ENCODE measurements at regions not wholly inside any gene's neighbourhood (a gene's known extent, or its start where the extent isn't known, plus 50 kb on each side); places are given as distances from the start of the nearest gene placed in this dataset.
"Not testable (repeated sequence)": the region's sequence is repeated elsewhere in the genome, so short reads cannot be mapped to it uniquely, and the experiment has no call there.

GRCh38 chr16:63652091-63652490 lies 1469.8 kb downstream of the CDH11 start:
- no peak for DNase-seq

- DNase-seq = no peak
Observed at GRCh38 chr16:63650550-63650949, 1471.3 kb downstream of the CDH11 start.

GRCh38 chr16:63633706-63634445 lies 1488.0 kb downstream of the CDH11 start:
- DNase-seq = not testable (repeated sequence)

GRCh38 chr16:63629272-63629671 lies 1492.6 kb downstream of the CDH11 start:
- DNase-seq = no peak

DNA sequence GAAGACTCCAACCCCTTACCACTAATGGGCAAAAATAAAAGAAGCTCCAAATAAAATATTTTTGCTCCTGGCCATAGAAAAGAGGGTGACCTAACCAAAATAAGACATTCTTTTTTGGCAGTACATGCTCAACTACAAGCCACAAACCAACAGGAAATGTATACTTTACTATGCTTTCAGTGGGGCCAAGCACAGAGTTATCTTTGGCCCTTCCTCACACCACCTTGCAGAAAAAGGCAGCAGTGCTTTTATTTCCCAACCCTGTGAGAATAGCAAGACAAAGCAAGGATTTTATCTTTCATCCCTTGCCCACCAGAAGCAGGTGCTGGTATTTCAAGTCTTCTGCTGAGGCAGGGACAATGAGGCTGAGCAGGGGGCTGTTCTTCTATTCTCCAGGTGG lies 1493.1 kb downstream of the CDH11 start:
- no peak for DNase-seq

- no peak for DNase-seq
Observed at GRCh38 chr16:63625126-63625525, 1496.7 kb downstream of the CDH11 start.

GRCh38 chr16:63623551-63624039 lies 1498.3 kb downstream of the CDH11 start:
- no peak for DNase-seq

GRCh38 chr16:63618896-63619485 lies 1502.9 kb downstream of the CDH11 start:
- peak; percentile 5 for DNase-seq

- DNase-seq = peak; percentile 48
Observed at GRCh38 chr16:63617990-63618763, 1503.7 kb downstream of the CDH11 start.

DNA sequence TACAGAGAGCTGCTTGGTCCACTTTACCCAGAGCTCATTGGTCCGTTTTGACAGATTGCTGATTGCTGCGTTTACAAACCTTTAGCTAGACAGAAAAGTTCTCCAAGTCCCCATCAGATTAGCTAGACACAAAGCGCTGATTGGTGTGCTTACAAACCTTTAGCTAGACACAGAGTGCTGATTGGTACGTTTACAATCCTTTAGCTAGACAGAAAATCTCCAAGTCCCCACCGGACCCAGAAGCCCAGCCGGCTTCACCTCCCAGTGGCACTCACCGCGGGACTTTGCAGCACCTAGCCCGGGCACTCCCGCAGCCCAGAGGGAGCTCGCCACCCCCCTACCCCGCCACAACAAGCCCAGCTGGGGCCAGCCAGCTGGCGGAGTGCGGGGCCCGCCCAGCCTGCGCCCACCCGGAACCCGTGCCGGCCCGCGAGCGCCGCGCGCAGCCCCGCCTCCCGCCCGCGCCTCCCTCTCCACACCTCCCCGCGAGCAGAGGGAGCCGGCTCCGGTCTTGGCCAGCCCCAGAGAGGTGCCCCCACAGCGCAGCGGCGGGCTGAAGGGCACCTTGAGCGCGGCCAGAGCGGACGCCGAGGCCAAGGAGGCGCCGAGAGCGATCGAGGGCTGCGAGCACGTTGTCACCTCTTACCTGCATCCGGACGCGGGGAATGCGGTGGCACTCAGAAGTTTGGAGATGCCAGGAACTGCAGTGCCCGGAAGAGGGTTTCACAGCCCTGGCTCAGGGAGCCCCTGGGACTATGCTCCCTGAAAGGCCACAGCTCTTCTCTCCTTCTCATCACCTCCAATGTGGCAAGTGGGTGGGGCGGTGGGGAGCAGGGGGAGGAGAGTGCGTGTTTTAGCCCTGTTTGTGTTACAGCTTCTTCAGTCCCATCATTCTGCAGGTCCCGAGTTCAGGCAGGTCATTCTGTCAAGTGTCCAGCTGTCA lies 1504.5 kb downstream of the CDH11 start:
- DNase-seq = no peak

DNA sequence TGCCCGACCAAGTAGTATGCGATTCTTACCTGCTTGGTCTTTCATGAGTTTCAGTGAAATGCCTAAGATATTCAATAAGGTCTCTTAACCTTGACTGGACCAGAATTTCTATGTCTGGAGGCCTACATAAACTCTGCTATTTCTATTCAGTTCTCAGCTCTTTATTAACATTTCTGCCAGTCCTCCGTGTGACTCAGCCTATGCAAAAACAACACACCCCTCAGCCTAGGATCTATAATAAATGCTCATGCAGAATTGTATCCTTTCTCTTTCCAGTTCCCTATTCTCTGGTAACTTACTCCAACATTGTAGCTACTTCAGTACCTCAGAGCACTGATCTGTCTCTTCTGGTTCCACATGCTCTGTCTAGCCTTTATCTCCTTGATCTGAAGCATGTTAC lies 1507.4 kb downstream of the CDH11 start:
- no peak for DNase-seq

DNA sequence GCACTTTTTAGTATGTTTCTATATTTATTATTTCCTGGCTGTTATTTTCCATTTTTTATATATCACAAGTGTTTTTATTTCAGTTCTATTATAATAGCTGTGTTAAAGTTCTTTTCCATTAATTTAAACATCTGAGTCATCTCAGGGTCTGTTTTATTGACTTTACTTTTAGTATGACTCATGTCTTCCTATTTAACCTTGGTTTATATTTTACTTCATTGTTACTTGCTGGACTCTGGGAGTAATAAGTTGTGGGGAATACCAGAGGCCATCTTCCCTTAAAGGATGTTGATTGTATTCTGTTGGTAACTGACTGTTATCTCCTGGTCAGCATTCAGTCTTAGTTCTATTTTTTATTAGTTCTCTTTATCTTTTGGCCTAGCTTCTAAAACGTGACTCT lies 1508.2 kb downstream of the CDH11 start:
- no peak for DNase-seq

- DNase-seq = no peak
Observed at GRCh38 chr16:63612462-63613227, 1509.2 kb downstream of the CDH11 start.

- no peak for DNase-seq
Observed at GRCh38 chr16:63606778-63607177, 1515.1 kb downstream of the CDH11 start.

- DNase-seq = no peak
Observed at GRCh38 chr16:63602206-63602927, 1519.5 kb downstream of the CDH11 start.

GRCh38 chr16:63596716-63597115 lies 1525.1 kb downstream of the CDH11 start:
- DNase-seq = no peak

DNA sequence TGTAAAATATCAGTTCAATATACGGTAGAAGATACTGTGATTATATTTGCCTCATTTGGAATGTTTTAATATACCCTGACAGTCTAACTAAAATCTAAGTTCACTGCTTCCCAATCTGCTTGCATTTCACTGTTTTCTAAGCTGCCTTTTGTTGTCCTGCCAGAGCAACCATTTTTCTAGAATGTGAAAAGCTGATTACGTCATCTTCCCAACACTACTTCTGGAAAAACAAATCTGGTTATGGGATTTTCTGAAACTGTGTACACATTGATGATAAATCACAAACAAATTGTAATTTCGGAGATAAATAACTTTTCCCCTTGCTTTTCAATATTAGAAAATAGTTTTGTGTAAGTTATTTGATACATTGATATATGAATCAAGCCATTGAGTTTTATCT lies 1529.0 kb downstream of the CDH11 start:
- no peak for DNase-seq

DNA sequence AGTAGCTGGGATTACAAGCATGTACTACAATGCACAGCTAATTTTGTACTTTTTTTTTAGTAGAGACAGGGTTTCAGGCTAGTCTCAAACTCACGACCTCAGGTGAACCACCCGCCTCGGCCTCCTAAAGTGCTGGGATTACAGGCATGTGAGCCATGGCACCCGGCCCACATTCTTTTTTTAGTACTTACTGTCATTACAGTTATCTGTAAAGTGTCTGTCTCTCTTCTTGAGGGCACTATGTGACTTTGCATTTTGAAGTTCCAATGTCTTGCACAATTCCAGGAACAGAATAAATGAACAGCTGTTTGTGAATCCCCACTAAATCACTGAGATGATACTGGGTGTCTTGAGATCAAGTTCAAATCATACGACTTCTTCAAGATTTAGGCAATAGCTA lies 1540.3 kb downstream of the CDH11 start:
- no peak for DNase-seq

GRCh38 chr16:63578791-63579190 lies 1542.6 kb upstream of the CDH8 start:
- no peak for DNase-seq

GRCh38 chr16:63577891-63578290 lies 1541.7 kb upstream of the CDH8 start:
- DNase-seq = no peak

DNA sequence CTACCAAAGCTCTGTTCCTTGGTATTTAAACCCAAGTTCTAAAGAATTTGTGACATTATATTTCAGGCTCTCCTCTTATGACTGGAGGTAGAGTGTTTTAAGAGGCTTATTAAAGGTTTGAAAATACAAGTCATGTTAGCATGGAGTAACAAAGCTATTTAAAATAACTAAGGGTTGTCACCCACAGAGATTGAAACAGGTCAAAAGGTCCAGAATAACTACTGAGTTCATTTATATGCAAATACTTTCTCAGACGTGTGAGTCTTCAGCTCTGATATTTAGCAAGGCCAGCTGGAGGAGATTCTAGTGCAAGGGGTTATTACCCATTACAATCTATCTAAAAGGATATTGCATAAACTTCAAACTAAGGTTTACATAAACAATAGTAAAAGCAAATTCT lies 1538.8 kb upstream of the CDH8 start:
- no peak for DNase-seq

All from SHP77 treated with DMSO at 0.1 percent for 48 hours (cell line).